Spleen (tissue), 11 donors: ENCODE measurements at regions not wholly inside any gene's neighbourhood (a gene's known extent, or its start where the extent isn't known, plus 50 kb on each side); places are given as distances from the start of the nearest gene placed in this dataset.
"Not testable (repeated sequence)": the region's sequence is repeated elsewhere in the genome, so short reads cannot be mapped to it uniquely, and the experiment has no call there.

Experiments used
- DNase-seq: peaks from one replicate; pipeline ENCODE4 v3.0.0-alpha.2; 2020
- H3K27ac ChIP-seq, 8 donors: fragments of 200-600 bp; sonication (generic) in 7 of 8; 1 replicate in 4 of 8; 2 replicates in 4 of 8; pipeline versions ENCODE4 v1.5.0 to v1.8.0; 2016 to 2021; ENCODE audit warnings: inconsistent platforms in 4 of 8, mild to moderate bottlenecking in 4 of 8, moderate library complexity in 1 of 8
- H3K27me3 ChIP-seq, 7 donors: fragments of 200-600 bp; sonication (generic) in 6 of 7; replicated peaks in 1 of 7; 1 replicate in 4 of 7; 2 replicates in 3 of 7; pipeline versions ENCODE4 v1.5.0 to v1.8.0; 2016 to 2021; ENCODE audit warnings: inconsistent platforms in 3 of 7, mild to moderate bottlenecking in 1 of 7
- H3K36me3 ChIP-seq, 6 donors: fragments of 200-600 bp; sonication (generic) in 5 of 6; 1 replicate in 4 of 6; 2 replicates in 2 of 6; pipeline versions ENCODE4 v1.5.0 to v1.8.0; 2016 to 2021; ENCODE audit warnings: inconsistent platforms in 2 of 6
- H3K4me1 ChIP-seq, 6 donors: fragments of 200-600 bp; sonication (generic) in 5 of 6; 1 replicate in 3 of 6; 2 replicates in 3 of 6; pipeline versions ENCODE4 v1.5.0 to v1.8.0; 2016 to 2021; ENCODE audit warnings: inconsistent platforms in 3 of 6
- H3K4me3 ChIP-seq, 8 donors: fragments of 200-600 bp; sonication (generic) in 7 of 8; 1 replicate in 4 of 8; 2 replicates in 4 of 8; pipeline versions ENCODE4 v1.5.0 to v1.8.0; 2016 to 2021; ENCODE audit warnings: inconsistent platforms in 4 of 8, mild to moderate bottlenecking in 4 of 8, moderate library complexity in 2 of 8
- H3K9me3 ChIP-seq, 8 donors: fragments of 200-600 bp; sonication (generic) in 7 of 8; 1 replicate in 4 of 8; 2 replicates in 4 of 8; pipeline versions ENCODE4 v1.5.0 to v1.8.0; 2016 to 2021; ENCODE audit warnings: inconsistent platforms in 4 of 8
- CTCF ChIP-seq, 11 experiments: fragments of 200-600 bp in 7 of 11; fragments of 450-650 bp in 4 of 11; sonication (generic) in 4 of 11; IDR thresholded peaks in 8 of 11; conservative IDR thresholded peaks in 3 of 11; 1 replicate in 7 of 11; 2 replicates in 4 of 11; pipeline versions ENCODE4 v1.4.0 to v1.8.0; 2016 to 2021; ENCODE audit warnings: antibody characterized with exemption in 11 of 11, inconsistent platforms in 4 of 11, mild to moderate bottlenecking in 1 of 11
- POLR2A ChIP-seq, 3 donors: fragments of 450-650 bp; IDR thresholded peaks; one replicate each; pipeline ENCODE4 v1.5.1; 2017; ENCODE audit warnings: antibody characterized with exemption in 3 of 3, mild to moderate bottlenecking in 1 of 3
- POLR2AphosphoS5 ChIP-seq, 3 donors: sonication (generic); formaldehyde crosslinking; IDR thresholded peaks; one replicate each; pipeline ENCODE4 v1.5.1; 2017; ENCODE audit warnings: antibody characterized with exemption in 3 of 3
- WGBS, 5 donors: extraction: QIAGEN DNeasy Blood & Tissue Kit in 3 of 5; methylation state at CpG; one replicate each; pipeline versions ENCODE4 v1.1.5 to v1.1.7; 2013 to 2018; 5-methylcytosine and 5-hydroxymethylcytosine counted together
- intact Hi-C: fragments of 100-400 bp; cut with DNase I; formaldehyde crosslinking; loops from one replicate; pipeline ENCODE4 v1.15.0; 2023; ENCODE audit warnings: low total_unique reads
- donor health status: healthy with polysubstance abuse.
- donor health status: DM: no; HTN: no; CAD: no; lungs with moderate emphysema.
- donor health status: DM: no; HTN: no; CAD: no.
- donor health status: Bipolar disorder and iron deficiency.
- donor health status: healthy.
- donor health status: DM: no; HTN: no; CAD: no.
- donor health status: DM: yes; HTN: yes; CAD: no.

- Histone ChIP-seq H3K4me1 (no peaks in the 10 kb centered on the region), H3K4me3 (no peak overlapping the region), H3K27ac (no peak overlapping the region), H3K27me3 (no peaks in the 10 kb centered on the region), H3K36me3 (no peaks in the 10 kb centered on the region), H3K9me3 (peaks cover 0 to 13% (median 3%) of the 10 kb centered on the region in 8 donors)
- whole genome bisulfite sequencing, 5 donors, result 41 to 69% (median 56%) methylated on average over 3 of the region's 3 CpGs
- DNase-seq, result no peak
- TF ChIP-seq POLR2A (IDR thresholded peaks at IDR 0.05) (no peak), POLR2AphosphoS5 (IDR thresholded peaks at IDR 0.05) (no peak), CTCF (IDR thresholded peaks at IDR 0.05 in 8 of 11, conservative IDR thresholded peaks at IDR 0.05 in 3 of 11) (no peak)
- intact Hi-C loops, result no loop called here
These were observed 171.3 kb upstream of the NT5E start for GRCh38 chr6:85278466-85279035.

- DNase-seq, H3K27me3 ChIP-seq, H3K4me3 ChIP-seq, H3K4me1 ChIP-seq, intact Hi-C loops, H3K27ac ChIP-seq, H3K36me3 ChIP-seq: not testable (repeated sequence)
- peaks cover 0 to 13% (median 3%) of the 10 kb centered on the region in 8 donors for H3K9me3 ChIP-seq
- 81 to 92% (median 86%) methylated on average over 1 of the region's 1 CpG for WGBS, 5 donors
These were observed 173.9 kb upstream of the NT5E start for GRCh38 chr6:85276026-85276425.

GRCh38 chr6:85275338-85275985, 174.4 kb upstream of the NT5E start:
- no peaks in the 10 kb centered on the region for H3K4me1 ChIP-seq
- intact Hi-C loops, result no loop called here

GRCh38 chr6:85273870-85274269, 176.0 kb upstream of the NT5E start:
- Histone ChIP-seq H3K27me3 (no peaks in the 10 kb centered on the region), H3K27ac (no peak overlapping the region), H3K36me3 (no peaks in the 10 kb centered on the region), H3K9me3 (peaks cover 0 to 13% (median 3%) of the 10 kb centered on the region in 8 donors), H3K4me3 (no peak overlapping the region), H3K4me1 (no peaks in the 10 kb centered on the region)
- TF ChIP-seq CTCF (IDR thresholded peaks at IDR 0.05 in 8 of 11, conservative IDR thresholded peaks at IDR 0.05 in 3 of 11) (no peak), POLR2A (IDR thresholded peaks at IDR 0.05) (no peak), POLR2AphosphoS5 (IDR thresholded peaks at IDR 0.05) (no peak)
- DNase-seq, result no peak
- intact Hi-C loops, result no loop called here

More at GRCh38 chr6:85275338-85275985, 174.4 kb upstream of the NT5E start:
- TF ChIP-seq POLR2A (IDR thresholded peaks at IDR 0.05) (no peak), CTCF (IDR thresholded peaks at IDR 0.05 in 8 of 11, conservative IDR thresholded peaks at IDR 0.05 in 3 of 11) (no peak), POLR2AphosphoS5 (IDR thresholded peaks at IDR 0.05) (no peak)
- H3K9me3 ChIP-seq, result peaks cover 0 to 13% (median 3%) of the 10 kb centered on the region in 8 donors
- no peak overlapping the region for H3K4me3 ChIP-seq
- H3K27me3 ChIP-seq, result no peaks in the 10 kb centered on the region
- no peak for DNase-seq
- no peaks in the 10 kb centered on the region for H3K36me3 ChIP-seq
- no peak overlapping the region for H3K27ac ChIP-seq
- 60 to 71% (median 65%) methylated on average over 6 of the region's 6 CpGs for WGBS, 5 donors
